SK-N-SH treated with all-trans-retinoic acid at 6 μM for 48 hours (cell line): ENCODE measurements at regions not wholly inside any gene's neighbourhood (a gene's known extent, or its start where the extent isn't known, plus 50 kb on each side); places are given as distances from the start of the nearest gene placed in this dataset.

Experiments
- ATAC-seq: fragments of 200-7000 bp; cut with Tn5 transposase; 3 replicates; pipeline ENCODE4 v1.9.1; 2020; ENCODE audit warnings: mild to moderate bottlenecking, moderate library complexity
- ARNTL ChIP-seq: fragments of 450-650 bp; formaldehyde crosslinking; IDR thresholded peaks from 2 replicates; pipeline ENCODE4 v1.5.0; 2020; ENCODE audit warnings: low read depth, mild to moderate bottlenecking, moderate library complexity, borderline replicate concordance
- BACH2 ChIP-seq: fragments of 250-450 bp; sonication (Bioruptor Pico); IDR thresholded peaks from 2 replicates; pipeline ENCODE4 v1.9.0; 2021; ENCODE audit warnings: mild to moderate bottlenecking, borderline replicate concordance
- CREB5 ChIP-seq: fragments of 250-450 bp; sonication (Bioruptor Pico); IDR thresholded peaks from 2 replicates; pipeline ENCODE4 v1.5.1; 2020; ENCODE audit warnings: low read depth, mild to moderate bottlenecking, moderate library complexity
- CSDC2 ChIP-seq: fragments of 250-450 bp; sonication (Bioruptor Pico); IDR thresholded peaks from 2 replicates; pipeline ENCODE4 v1.5.0; 2020; ENCODE audit warnings: mild to moderate bottlenecking, moderate library complexity
- CSRNP3 ChIP-seq: fragments of 250-450 bp; sonication (Bioruptor Pico); IDR thresholded peaks from 2 replicates; pipeline ENCODE4 v1.5.1; 2021; ENCODE audit warnings: mild to moderate bottlenecking, moderate library complexity
- ESRRG ChIP-seq: fragments of 250-450 bp; sonication (Bioruptor Pico); IDR thresholded peaks from 2 replicates; pipeline ENCODE4 v1.6.1; 2021; ENCODE audit warnings: mild to moderate bottlenecking
- GLIS3 ChIP-seq: fragments of 250-450 bp; sonication (Bioruptor Pico); IDR thresholded peaks from 2 replicates; pipeline ENCODE4 v1.5.0; 2020; ENCODE audit warnings: mild to moderate bottlenecking, moderate library complexity
- ISL1 ChIP-seq: fragments of 250-450 bp; sonication (Bioruptor Pico); IDR thresholded peaks from 2 replicates; pipeline ENCODE4 v2.1.2; 2022; ENCODE audit warnings: mild to moderate bottlenecking, moderate library complexity
- OSR1 ChIP-seq: fragments of 250-450 bp; sonication (Bioruptor Pico); IDR thresholded peaks from 2 replicates; pipeline ENCODE4 v1.8.0; 2022; ENCODE audit warnings: moderate library complexity, mild to moderate bottlenecking, inconsistent platforms
- PATZ1 ChIP-seq: fragments of 250-450 bp; sonication (Bioruptor Pico); IDR thresholded peaks from 2 replicates; pipeline ENCODE4 v1.8.0; 2020; ENCODE audit warnings: mild to moderate bottlenecking, moderate library complexity, borderline replicate concordance
- POU6F1 ChIP-seq: fragments of 250-450 bp; sonication (Bioruptor Pico); IDR thresholded peaks from 2 replicates; pipeline ENCODE4 v1.8.0; 2021; ENCODE audit warnings: low read depth, mild to moderate bottlenecking, moderate library complexity, borderline replicate concordance
- PPARA ChIP-seq: fragments of 250-450 bp; sonication (Bioruptor Pico); IDR thresholded peaks from 2 replicates; pipeline ENCODE4 v1.5.0; 2020; ENCODE audit warnings: mild to moderate bottlenecking, borderline replicate concordance
- RARB ChIP-seq: fragments of 250-450 bp; sonication (Bioruptor Pico); IDR thresholded peaks from 2 replicates; pipeline ENCODE4 v1.8.0; 2021; ENCODE audit warnings: mild to moderate bottlenecking, moderate library complexity
- SNAI2 ChIP-seq: fragments of 250-450 bp; sonication (Bioruptor Pico); IDR thresholded peaks from 2 replicates; pipeline ENCODE4 v1.5.0; 2020; ENCODE audit warnings: mild to moderate bottlenecking, moderate library complexity
- TCF4 ChIP-seq: fragments of 250-450 bp; sonication (Bioruptor Pico); IDR thresholded peaks from 2 replicates; pipeline ENCODE4 v1.8.0; 2021; ENCODE audit warnings: mild to moderate bottlenecking, moderate library complexity, borderline replicate concordance
- ZFP3 ChIP-seq: fragments of 250-450 bp; sonication (Bioruptor Pico); IDR thresholded peaks from 2 replicates; pipeline ENCODE4 v1.5.0; 2020; ENCODE audit warnings: mild to moderate bottlenecking, moderate library complexity
- ZFP30 ChIP-seq: fragments of 450-650 bp; formaldehyde crosslinking; IDR thresholded peaks from 2 replicates; pipeline ENCODE4 v1.5.0; 2022; ENCODE audit warnings: mild to moderate bottlenecking, moderate library complexity
- ZNF565 ChIP-seq: fragments of 450-650 bp; formaldehyde crosslinking; conservative IDR thresholded peaks from 2 replicates; pipeline ENCODE4 v1.5.0; 2020; ENCODE audit warnings: low read depth, mild to moderate bottlenecking, moderate library complexity
- ZNF70 ChIP-seq: fragments of 450-650 bp; formaldehyde crosslinking; IDR thresholded peaks from 2 replicates; pipeline ENCODE4 v1.5.0; 2020; ENCODE audit warnings: mild to moderate bottlenecking, moderate library complexity
- ZNF8 ChIP-seq: fragments of 450-650 bp; formaldehyde crosslinking; IDR thresholded peaks from 2 replicates; pipeline ENCODE4 v1.5.0; 2020; ENCODE audit warnings: mild to moderate bottlenecking, moderate library complexity

GRCh38 chr20:57920971-57921370, 211.2 kb upstream of the PMEPA1 start:
- TF ChIP-seq ARNTL (CRISPR knock-in tag) (no peak), ZNF8 (CRISPR knock-in tag) (no peak)
- no peak for ATAC-seq

- TF ChIP-seq POU6F1: no peak
- no peak for TF ChIP-seq CSRNP3
- no peak for TF ChIP-seq ZFP30
- no peak for TF ChIP-seq ARNTL (CRISPR knock-in tag)
- TF ChIP-seq ESRRG (CRISPR knock-in tag): no peak
- TF ChIP-seq GLIS3 (CRISPR knock-in tag): no peak
- no peak for TF ChIP-seq ZNF8 (CRISPR knock-in tag)
- ATAC-seq: no peak
Observed at GRCh38 chr20:57919049-57919448, 209.2 kb upstream of the PMEPA1 start.

- TF ChIP-seq CSDC2 (CRISPR knock-in tag): no peak
- TF ChIP-seq ZFP30: no peak
- no peak for TF ChIP-seq OSR1
- TF ChIP-seq GLIS3 (CRISPR knock-in tag): no peak
- no peak for TF ChIP-seq ESRRG (CRISPR knock-in tag)
- TF ChIP-seq RARB (CRISPR knock-in tag): no peak
- ATAC-seq: no peak
Observed at GRCh38 chr20:57918551-57918950, 208.7 kb upstream of the PMEPA1 start.

GRCh38 chr20:57914205-57914604, 204.4 kb upstream of the PMEPA1 start:
- TF ChIP-seq PATZ1 (CRISPR knock-in tag) (no peak), ISL1 (CRISPR knock-in tag) (no peak), ZNF8 (CRISPR knock-in tag) (no peak), SNAI2 (CRISPR knock-in tag) (no peak), CSDC2 (CRISPR knock-in tag) (no peak), OSR1 (no peak), ESRRG (CRISPR knock-in tag) (no peak), TCF4 (no peak), ZFP3 (CRISPR knock-in tag) (no peak), BACH2 (CRISPR knock-in tag) (no peak), CREB5 (CRISPR knock-in tag) (no peak), POU6F1 (no peak), ZFP30 (no peak)
- ATAC-seq: no peak

GRCh38 chr20:57913156-57913930, 203.5 kb upstream of the PMEPA1 start:
- ATAC-seq: no peak
- TF ChIP-seq CREB5 (CRISPR knock-in tag) (no peak), POU6F1 (no peak), ZNF8 (CRISPR knock-in tag) (no peak), ISL1 (CRISPR knock-in tag) (no peak), PPARA (no peak), GLIS3 (CRISPR knock-in tag) (no peak), RARB (CRISPR knock-in tag) (no peak), ZNF565 (no peak), ZNF70 (no peak), ZFP3 (CRISPR knock-in tag) (no peak)
